Upper lobe of left lung (tissue), 4 donors: ENCODE measurements at regions not wholly inside any gene's neighbourhood (a gene's known extent, or its start where the extent isn't known, plus 50 kb on each side); places are given as distances from the start of the nearest gene placed in this dataset.
A peak's percentile ranks its signal among the peaks of the same experiment; 100 is the strongest.

Experiments used
- CTCF ChIP-seq, 6 experiments: fragments of 450-650 bp in 4 of 6; fragments of 200-600 bp in 2 of 6; sonication (generic) in 2 of 6; IDR thresholded peaks; one replicate each; pipeline ENCODE4 v1.5.1; 2016 to 2019; ENCODE audit warnings: antibody characterized with exemption in 6 of 6
- EP300 ChIP-seq, 4 donors: sonication (generic); formaldehyde crosslinking; IDR thresholded peaks; one replicate each; pipeline ENCODE4 v1.5.1; 2017; ENCODE audit warnings: antibody characterized with exemption in 4 of 4, control low read depth in 2 of 4
- POLR2A ChIP-seq, 4 donors: fragments of 450-650 bp; IDR thresholded peaks; one replicate each; pipeline ENCODE4 v1.5.1; 2016 to 2017; ENCODE audit warnings: antibody characterized with exemption in 4 of 4, mild to moderate bottlenecking in 2 of 4
- POLR2AphosphoS5 ChIP-seq, 2 donors: sonication (generic); formaldehyde crosslinking; IDR thresholded peaks; one replicate each; pipeline ENCODE4 v1.5.1; 2017; ENCODE audit warnings: antibody characterized with exemption in 2 of 2

GRCh38 chr7:95687759-95688343, 84.5 kb upstream of the DYNC1I1 start:
- TF ChIP-seq CTCF (IDR thresholded peaks at IDR 0.05): peak in 3 of 6 experiments; percentile 36 to 50 (median 39)
- TF ChIP-seq POLR2A (IDR thresholded peaks at IDR 0.05): no peak
- no peak for TF ChIP-seq EP300 (IDR thresholded peaks at IDR 0.05)
- TF ChIP-seq POLR2AphosphoS5 (IDR thresholded peaks at IDR 0.05): no peak
